ENCODE measurements at regions not wholly inside any gene's neighbourhood (a gene's known extent, or its start where the extent isn't known, plus 50 kb on each side); places are given as distances from the start of the nearest gene placed in this dataset.

GRCh38 chr4:144901141-144901540, 196.9 kb downstream of the ANAPC10 start:
- no peak for DNase-seq (ENCODE audit: low read depth in 4 of 4, low spot score in 3 of 4)

- DNase-seq (ENCODE audit: low read depth in 4 of 4, low spot score in 3 of 4): no peak
These were observed 195.4 kb downstream of the ANAPC10 start for GRCh38 chr4:144902614-144903013.

GRCh38 chr4:144903953-144904711, 193.9 kb downstream of the ANAPC10 start:
- DNase-seq (ENCODE audit: low read depth in 4 of 4, low spot score in 3 of 4): no peak

- DNase-seq (ENCODE audit: low read depth in 4 of 4, low spot score in 3 of 4): no peak
These were observed 192.7 kb downstream of the ANAPC10 start for GRCh38 chr4:144905286-144905685.

GRCh38 chr4:144906181-144906925, 191.6 kb downstream of the ANAPC10 start:
- peak in 1 of 4 donors; percentile 1 for DNase-seq (ENCODE audit: low read depth in 4 of 4, low spot score in 3 of 4)

- no peak for DNase-seq (ENCODE audit: low read depth in 4 of 4, low spot score in 3 of 4)
These were observed 187.3 kb downstream of the ANAPC10 start for GRCh38 chr4:144910723-144911122.

Data from left renal pelvis (tissue), 4 donors.